Fibroblast of mammary gland (primary cell): ENCODE measurements at regions not wholly inside any gene's neighbourhood (a gene's known extent, or its start where the extent isn't known, plus 50 kb on each side); places are given as distances from the start of the nearest gene placed in this dataset.

Experiments
- DNase-seq: peaks from one replicate; pipeline ENCODE4 v3.0.0-alpha.2; 2010; ENCODE audit warnings: low read depth
- H3K4me3 ChIP-seq: 2 replicates; pipeline ENCODE4 v1.5.1; 2011; ENCODE audit warnings: low read depth, mild to moderate bottlenecking, low read length, moderate library complexity; ENCODE audit not compliant: control insufficient read depth
- CTCF ChIP-seq: conservative IDR thresholded peaks from 2 replicates; pipeline ENCODE4 v1.5.1; 2011; ENCODE audit warnings: low read depth, low read length, inconsistent platforms; ENCODE audit not compliant: control insufficient read depth, insufficient read depth

- TF ChIP-seq CTCF = no peak
- DNase-seq = no peak
Measured at GRCh38 chr7:54465095-54465494, 77.1 kb upstream of the VSTM2A start.

GRCh38 chr7:54469740-54470139 is 72.4 kb upstream of the VSTM2A start:
- H3K4me3 ChIP-seq = no peak overlapping the region
- no peak for DNase-seq
- TF ChIP-seq CTCF = no peak

More at GRCh38 chr7:54465095-54465494, 77.1 kb upstream of the VSTM2A start:
- no peak overlapping the region for H3K4me3 ChIP-seq

GRCh38 chr7:54476609-54477008 is 65.6 kb upstream of the VSTM2A start:
- no peak for DNase-seq
- TF ChIP-seq CTCF = no peak
- H3K4me3 ChIP-seq = no peak overlapping the region

- DNase-seq = peak; percentile 8
- TF ChIP-seq CTCF = peak; percentile 34
- no peak overlapping the region for H3K4me3 ChIP-seq
Measured at GRCh38 chr7:54477083-54477482, 65.1 kb upstream of the VSTM2A start.

GRCh38 chr7:54483523-54483922 is 58.7 kb upstream of the VSTM2A start:
- no peak overlapping the region for H3K4me3 ChIP-seq
- TF ChIP-seq CTCF = no peak
- no peak for DNase-seq

GRCh38 chr7:54485044-54485443 is 57.1 kb upstream of the VSTM2A start:
- no peak for DNase-seq
- H3K4me3 ChIP-seq = no peak overlapping the region
- TF ChIP-seq CTCF = no peak
